BLaER1 treated with 17β-estradiol and CSF1 and Interleukin-3, amounts not matched to agents 10 nM and 100 nM (cell line): ENCODE measurements at regions not wholly inside any gene's neighbourhood (a gene's known extent, or its start where the extent isn't known, plus 50 kb on each side); places are given as distances from the start of the nearest gene placed in this dataset.

Source experiments
- H3K27ac ChIP-seq, 11 experiments: shearing (Covaris generic); formaldehyde crosslinking; 2 replicates each; pipeline ENCODE4 v1.8.1; 2022
- H3K27me3 ChIP-seq, 11 experiments: shearing (Covaris generic); formaldehyde crosslinking; 2 replicates each; pipeline ENCODE4 v1.8.1; 2022
- H3K36me3 ChIP-seq, 11 experiments: shearing (Covaris generic); formaldehyde crosslinking; 2 replicates each; pipeline ENCODE4 v1.8.1; 2022
- H3K4me1 ChIP-seq, 10 experiments: shearing (Covaris generic); formaldehyde crosslinking; 2 replicates each; pipeline ENCODE4 v1.8.1; 2022
- H3K4me2 ChIP-seq, 11 experiments: shearing (Covaris generic); formaldehyde crosslinking; 2 replicates each; pipeline ENCODE4 v1.8.1; 2022
- H3K4me3 ChIP-seq, 10 experiments: shearing (Covaris generic); formaldehyde crosslinking; 2 replicates each; pipeline ENCODE4 v1.8.1; 2022
- H3K9ac ChIP-seq, 11 experiments: shearing (Covaris generic); formaldehyde crosslinking; 2 replicates each; pipeline ENCODE4 v1.8.1; 2022
- H3K9me3 ChIP-seq, 11 experiments: shearing (Covaris generic); formaldehyde crosslinking; replicated peaks in 1 of 11; 2 replicates each; pipeline ENCODE4 v1.8.1; 2022
- H4K20me1 ChIP-seq, 11 experiments: shearing (Covaris generic); formaldehyde crosslinking; 2 replicates each; pipeline ENCODE4 v1.8.1; 2022
- Cebpa-rat ChIP-seq, 11 experiments: shearing (Covaris generic); IDR thresholded peaks; 2 replicates each; pipeline ENCODE4 v1.8.1; 2022

- Histone ChIP-seq H3K4me3 (no peak overlapping the region), H3K4me2 (no peak overlapping the region), H3K27me3 (no peaks in the 10 kb centered on the region), H4K20me1 (no peaks in the 10 kb centered on the region), H3K27ac (no peak overlapping the region), H3K9me3 (peaks cover 0 to 13% (median 10%) of the 10 kb centered on the region in 11 experiments; a peak in 13 of 22 replicates), H3K9ac (no peak overlapping the region), H3K36me3 (no peaks in the 10 kb centered on the region), H3K4me1 (no peaks in the 10 kb centered on the region)
- TF ChIP-seq Cebpa-rat (IDR thresholded peaks at IDR 0.05): no peak
Measured at GRCh38 chr12:127642208-127642607, 624.8 kb upstream of the TMEM132C start.

DNA sequence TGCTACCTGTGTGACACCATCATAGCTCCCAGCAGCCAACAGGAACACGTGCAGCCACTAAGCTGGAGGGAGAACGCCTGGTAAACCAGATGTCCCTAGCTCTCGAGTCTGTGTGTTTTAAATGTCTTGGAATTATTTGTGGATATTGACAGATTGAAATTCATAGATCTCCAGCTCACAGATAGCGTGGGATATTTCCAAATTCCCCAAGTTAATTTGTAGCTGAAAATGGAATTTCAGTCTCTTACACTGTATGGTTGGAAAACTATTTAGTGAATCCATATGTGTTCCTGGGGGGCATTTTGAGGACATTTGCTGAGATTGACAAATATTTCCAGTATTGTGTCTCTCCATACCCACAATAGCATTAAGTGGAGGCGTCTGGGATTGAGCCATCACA, 618.6 kb upstream of the TMEM132C start:
- no peak overlapping the region for H3K9ac ChIP-seq
- H3K4me3 ChIP-seq: no peak overlapping the region
- peaks cover 0 to 8% (median 0%) of the 10 kb centered on the region in 11 experiments; a peak in 1 of 22 replicates for H3K9me3 ChIP-seq
- no peak overlapping the region for H3K4me2 ChIP-seq
- no peaks in the 10 kb centered on the region for H3K36me3 ChIP-seq
- no peak overlapping the region for H3K27ac ChIP-seq
- H3K27me3 ChIP-seq: no peaks in the 10 kb centered on the region
- no peak for TF ChIP-seq Cebpa-rat (IDR thresholded peaks at IDR 0.05)
- H4K20me1 ChIP-seq: no peaks in the 10 kb centered on the region
- H3K4me1 ChIP-seq: no peaks in the 10 kb centered on the region

DNA sequence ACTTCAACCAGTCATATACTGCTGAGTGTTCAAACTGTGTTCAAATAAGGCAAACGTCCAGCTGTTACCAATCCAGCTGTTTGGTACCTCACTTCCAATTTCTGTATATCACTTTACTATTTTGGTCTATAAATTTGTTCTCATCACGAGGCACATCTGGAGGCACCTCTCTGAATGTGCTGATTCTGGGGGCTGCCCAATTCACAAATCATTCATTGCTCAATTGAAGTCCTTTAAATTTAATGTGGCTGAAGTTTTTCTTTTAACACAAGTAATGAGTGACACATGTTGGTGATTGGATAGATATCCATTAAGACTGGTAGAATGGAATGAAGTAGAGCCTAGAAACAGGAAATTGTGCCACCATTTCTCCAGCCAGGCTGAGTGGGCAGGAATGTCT, 617.0 kb upstream of the TMEM132C start:
- Histone ChIP-seq H3K4me2 (no peak overlapping the region), H3K27ac (no peak overlapping the region), H3K4me1 (peaks cover 0 to 2% (median 0%) of the 10 kb centered on the region in 10 experiments; a peak in 1 of 20 replicates), H3K9me3 (peaks cover 0 to 8% (median 0%) of the 10 kb centered on the region in 11 experiments; a peak in 1 of 22 replicates), H3K36me3 (no peaks in the 10 kb centered on the region), H3K4me3 (no peak overlapping the region), H3K27me3 (no peaks in the 10 kb centered on the region), H3K9ac (no peak overlapping the region), H4K20me1 (no peaks in the 10 kb centered on the region)
- no peak for TF ChIP-seq Cebpa-rat (IDR thresholded peaks at IDR 0.05)

DNA sequence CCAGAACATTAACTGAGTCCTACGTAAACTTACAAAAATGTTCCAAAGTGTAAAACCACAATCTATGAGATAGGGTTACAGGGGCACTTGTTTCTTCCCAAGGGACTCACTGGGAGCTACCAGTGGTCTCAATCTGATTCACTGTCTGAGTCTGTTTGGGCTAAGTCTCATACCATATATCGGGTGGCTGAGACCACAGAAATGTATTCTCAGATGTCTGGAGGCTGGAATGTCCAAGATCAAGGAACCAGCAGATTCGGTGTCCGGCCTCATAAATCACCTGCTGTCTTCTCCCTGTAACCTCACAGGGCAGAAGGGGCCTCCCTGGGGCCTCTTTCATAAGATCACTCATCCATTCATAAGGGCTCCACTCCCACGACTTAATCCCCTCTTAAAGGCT, 616.3 kb upstream of the TMEM132C start:
- no peak overlapping the region for H3K27ac ChIP-seq
- H3K9ac ChIP-seq: no peak overlapping the region
- H3K9me3 ChIP-seq: peaks cover 0 to 8% (median 0%) of the 10 kb centered on the region in 11 experiments; a peak in 1 of 22 replicates
- H3K27me3 ChIP-seq: no peaks in the 10 kb centered on the region
- H3K4me3 ChIP-seq: no peak overlapping the region
- H3K36me3 ChIP-seq: no peaks in the 10 kb centered on the region
- TF ChIP-seq Cebpa-rat (IDR thresholded peaks at IDR 0.05): no peak
- no peak overlapping the region for H3K4me2 ChIP-seq
- H4K20me1 ChIP-seq: no peaks in the 10 kb centered on the region
- H3K4me1 ChIP-seq: peaks cover 0 to 9% (median 0%) of the 10 kb centered on the region in 10 experiments; a peak in 4 of 20 replicates

GRCh38 chr12:127652281-127652680, 614.7 kb upstream of the TMEM132C start:
- H3K36me3 ChIP-seq: no peaks in the 10 kb centered on the region
- H3K4me1 ChIP-seq: peaks cover 0 to 21% (median 0%) of the 10 kb centered on the region in 10 experiments; a peak in 8 of 20 replicates
- TF ChIP-seq Cebpa-rat (IDR thresholded peaks at IDR 0.05): no peak
- peaks cover 0 to 8% (median 0%) of the 10 kb centered on the region in 11 experiments; a peak in 1 of 22 replicates for H3K9me3 ChIP-seq
- no peaks in the 10 kb centered on the region for H4K20me1 ChIP-seq
- H3K4me3 ChIP-seq: no peak overlapping the region
- no peaks in the 10 kb centered on the region for H3K27me3 ChIP-seq
- H3K27ac ChIP-seq: no peak overlapping the region
- no peak overlapping the region for H3K9ac ChIP-seq
- H3K4me2 ChIP-seq: no peak overlapping the region

DNA sequence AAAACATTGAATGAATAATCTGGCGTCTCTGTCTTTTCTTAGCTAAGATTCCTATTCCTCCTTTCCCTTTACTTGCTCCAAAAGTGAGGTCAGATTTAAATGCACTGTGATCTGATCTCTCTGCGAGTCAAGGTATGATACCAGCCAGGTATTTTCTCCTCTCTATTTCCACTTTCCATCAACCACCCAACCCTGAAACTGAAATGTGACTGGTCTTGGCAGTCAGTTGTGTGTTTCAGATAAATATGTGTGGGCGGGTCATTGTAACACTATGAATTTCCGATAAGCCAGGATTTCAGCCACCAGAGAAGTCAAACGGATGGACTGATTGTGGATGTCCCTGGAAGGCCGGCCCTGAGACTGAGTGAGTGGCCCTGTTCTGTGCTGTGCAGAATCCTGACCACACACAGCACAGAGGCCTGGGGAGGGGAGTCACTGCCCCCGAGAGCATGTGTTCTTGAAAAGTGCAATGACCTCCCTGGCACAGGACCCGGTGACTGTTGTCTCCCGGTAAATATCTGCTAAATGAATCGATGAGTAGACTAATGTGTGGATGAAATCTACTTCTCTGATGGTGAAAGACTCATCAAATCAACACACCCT, 612.5 kb upstream of the TMEM132C start:
- no peak overlapping the region for H3K9ac ChIP-seq
- H3K4me2 ChIP-seq: no peak overlapping the region
- H3K4me3 ChIP-seq: no peak overlapping the region
- H3K4me1 ChIP-seq: peaks cover 0 to 21% (median 0%) of the 10 kb centered on the region in 10 experiments; a peak in 8 of 20 replicates
- no peaks in the 10 kb centered on the region for H3K36me3 ChIP-seq
- H3K27ac ChIP-seq: no peak overlapping the region
- peaks cover 0 to 8% (median 0%) of the 10 kb centered on the region in 11 experiments; a peak in 1 of 22 replicates for H3K9me3 ChIP-seq
- TF ChIP-seq Cebpa-rat (IDR thresholded peaks at IDR 0.05): no peak
- no peaks in the 10 kb centered on the region for H4K20me1 ChIP-seq
- H3K27me3 ChIP-seq: no peaks in the 10 kb centered on the region

- H3K9ac ChIP-seq: no peak overlapping the region
- peak overlapping the region in 1 of 11 experiments; percentile 12; a peak in 2 of 22 replicates for H3K4me2 ChIP-seq
- H3K36me3 ChIP-seq: no peaks in the 10 kb centered on the region
- peaks cover 0 to 8% (median 0%) of the 10 kb centered on the region in 11 experiments; a peak in 1 of 22 replicates for H3K9me3 ChIP-seq
- no peaks in the 10 kb centered on the region for H3K27me3 ChIP-seq
- H4K20me1 ChIP-seq: no peaks in the 10 kb centered on the region
- no peak overlapping the region for H3K4me3 ChIP-seq
- H3K27ac ChIP-seq: no peak overlapping the region
- TF ChIP-seq Cebpa-rat (IDR thresholded peaks at IDR 0.05): no peak
- peaks cover 0 to 21% (median 0%) of the 10 kb centered on the region in 10 experiments; a peak in 8 of 20 replicates for H3K4me1 ChIP-seq
Measured at GRCh38 chr12:127655691-127656090, 611.3 kb upstream of the TMEM132C start.

DNA sequence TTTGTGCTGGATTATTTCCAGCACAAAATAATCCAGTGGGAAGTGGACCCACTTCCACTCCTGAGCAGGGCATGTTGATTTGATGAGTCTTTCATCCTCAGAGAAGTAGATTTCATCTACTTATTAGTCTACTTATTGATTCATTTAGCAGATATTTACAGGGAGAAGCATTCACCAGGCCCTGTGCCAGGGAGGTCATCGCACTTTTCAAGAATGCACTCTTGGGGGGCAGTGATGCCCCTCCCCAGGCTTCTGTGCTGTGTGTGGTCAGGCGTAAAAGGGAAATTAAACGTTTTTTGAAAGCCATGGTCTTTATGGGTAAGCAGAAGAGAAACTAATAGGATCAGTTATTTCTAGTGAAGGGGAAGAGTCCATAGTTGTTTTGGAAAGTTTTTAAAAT, 610.7 kb upstream of the TMEM132C start:
- Histone ChIP-seq H3K9me3 (peaks cover 0 to 8% (median 0%) of the 10 kb centered on the region in 11 experiments; a peak in 1 of 22 replicates), H3K4me1 (peaks cover 0 to 21% (median 0%) of the 10 kb centered on the region in 10 experiments; a peak in 8 of 20 replicates), H4K20me1 (no peaks in the 10 kb centered on the region), H3K36me3 (no peaks in the 10 kb centered on the region), H3K27ac (no peak overlapping the region), H3K4me3 (no peak overlapping the region), H3K27me3 (no peaks in the 10 kb centered on the region), H3K9ac (no peak overlapping the region), H3K4me2 (peak overlapping the region in 3 of 11 experiments; percentile 3 to 29 (median 24); a peak in 2 of 22 replicates)
- no peak for TF ChIP-seq Cebpa-rat (IDR thresholded peaks at IDR 0.05)

DNA sequence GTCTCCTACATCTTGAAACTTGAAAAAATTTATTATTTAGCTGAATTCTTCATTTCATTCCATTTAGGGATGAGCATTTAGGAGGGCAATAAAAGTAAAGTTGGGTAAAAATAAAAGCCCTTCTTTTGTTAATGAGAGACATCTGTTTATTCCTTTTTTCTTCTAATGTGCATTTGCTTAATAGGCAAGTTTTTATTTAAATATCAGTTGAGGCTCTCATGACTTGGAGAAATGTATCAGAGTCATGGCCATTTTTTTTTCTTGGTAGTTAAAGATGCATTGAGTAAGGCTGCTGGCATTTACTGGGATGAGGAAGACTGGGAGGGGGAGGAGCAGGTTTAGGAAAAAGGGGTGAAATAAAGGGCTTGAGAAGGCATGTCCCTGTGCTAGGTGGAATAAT, 609.9 kb upstream of the TMEM132C start:
- peak overlapping the region in 1 of 11 experiments; percentile 29; a peak in 3 of 22 replicates for H3K4me2 ChIP-seq
- peaks cover 0 to 8% (median 0%) of the 10 kb centered on the region in 11 experiments; a peak in 1 of 22 replicates for H3K9me3 ChIP-seq
- no peak overlapping the region for H3K4me3 ChIP-seq
- peaks cover 0 to 21% (median 0%) of the 10 kb centered on the region in 10 experiments; a peak in 8 of 20 replicates for H3K4me1 ChIP-seq
- H3K36me3 ChIP-seq: no peaks in the 10 kb centered on the region
- H4K20me1 ChIP-seq: no peaks in the 10 kb centered on the region
- H3K27me3 ChIP-seq: no peaks in the 10 kb centered on the region
- H3K27ac ChIP-seq: no peak overlapping the region
- TF ChIP-seq Cebpa-rat (IDR thresholded peaks at IDR 0.05): no peak
- H3K9ac ChIP-seq: no peak overlapping the region

- TF ChIP-seq Cebpa-rat (IDR thresholded peaks at IDR 0.05): no peak
- Histone ChIP-seq H3K27ac (no peak overlapping the region), H4K20me1 (no peaks in the 10 kb centered on the region), H3K9ac (no peak overlapping the region), H3K9me3 (no peaks in the 10 kb centered on the region), H3K4me3 (no peak overlapping the region), H3K27me3 (no peaks in the 10 kb centered on the region), H3K4me1 (peaks cover 0 to 10% (median 0%) of the 10 kb centered on the region in 10 experiments; a peak in 5 of 20 replicates), H3K36me3 (no peaks in the 10 kb centered on the region), H3K4me2 (no peak overlapping the region)
Measured at GRCh38 chr12:127660961-127661360, 606.0 kb upstream of the TMEM132C start.
